ENCODE measurements at regions not wholly inside any gene's neighbourhood (a gene's known extent, or its start where the extent isn't known, plus 50 kb on each side); places are given as distances from the start of the nearest gene placed in this dataset.

DNA sequence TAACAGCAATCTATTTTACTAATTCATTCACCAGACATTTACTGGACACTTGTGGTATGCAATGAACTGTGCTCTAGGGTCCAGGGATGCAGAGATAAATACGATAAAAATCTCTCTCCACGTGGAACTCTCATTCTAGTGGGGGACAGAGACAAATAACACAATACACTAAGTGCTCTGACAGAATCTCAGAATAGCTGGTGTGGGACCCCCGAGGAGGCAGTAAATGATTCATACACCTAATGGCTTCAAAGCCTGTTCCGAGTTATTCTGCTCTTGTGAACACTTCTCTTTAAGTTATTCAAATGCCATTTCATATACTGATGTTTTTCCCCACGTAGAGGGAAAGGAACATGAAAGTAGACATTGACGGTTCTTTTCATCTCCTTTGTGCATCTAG, 302.0 kb upstream of the PDE4D start:
- Mint-ChIP-seq H3K27me3 (peaks cover 8% of the 10 kb centered on the region), H3K4me3 (no peak overlapping the region), H3K27ac (no peak overlapping the region), H3K4me1 (no peaks in the 10 kb centered on the region), H3K9me3 (ENCODE audit: insufficient read depth) (no peaks in the 10 kb centered on the region)
- POLR2A ChIA-PET: no interaction called here
- no peak overlapping the region for H2AFZ ChIP-seq (ENCODE audit: insufficient read depth, low read depth, low read length, poor library complexity, severe bottlenecking)
- ATAC-seq (ENCODE audit: low read depth): no peak
- 83% methylated on average over 4 of the region's 6 CpGs for WGBS (ENCODE audit: insufficient coverage)
- no peak overlapping the region for H3K4me3 ChIP-seq (ENCODE audit: control extremely low read depth in 1 of 5, extremely low read depth in 1 of 5, insufficient read depth in 1 of 5, low read depth in 2 of 5, low read length in 4 of 5)
- H3K36me3 ChIP-seq (replicated peaks in 1 of 2; ENCODE audit: control extremely low read depth in 1 of 2, control insufficient read depth in 1 of 2, extremely low read depth in 1 of 2, insufficient read depth in 2 of 2, low read length in 1 of 2): no peaks in the 10 kb centered on the region
- H3K9ac ChIP-seq (ENCODE audit: low read length): no peak overlapping the region
- no peaks in the 10 kb centered on the region for H3K27me3 ChIP-seq (replicated peaks in 1 of 4; ENCODE audit: control extremely low read depth in 1 of 4, control insufficient read depth in 3 of 4, insufficient read depth in 4 of 4, low read length in 3 of 4)
- no peaks in the 10 kb centered on the region for H4K20me1 ChIP-seq (ENCODE audit: control insufficient read depth, insufficient read depth, low read length, poor library complexity, severe bottlenecking)
- CTCF ChIA-PET: no interaction called here
- H3K9me3 ChIP-seq (ENCODE audit: control extremely low read depth in 1 of 3, control insufficient read depth in 2 of 3, insufficient read depth in 1 of 3, low read length in 2 of 3): peaks cover 0 to 1% (median 0%) of the 10 kb centered on the region in 3 donors
- intact Hi-C loops (cut with micrococcal nuclease): no loop called here
- TF ChIP-seq EZH2 (IDR thresholded peaks at IDR 0.05; ENCODE audit: borderline replicate concordance, insufficient read depth, low read depth, low read length, poor library complexity, severe bottlenecking): no peak
- TF ChIP-seq, protein P1, sequence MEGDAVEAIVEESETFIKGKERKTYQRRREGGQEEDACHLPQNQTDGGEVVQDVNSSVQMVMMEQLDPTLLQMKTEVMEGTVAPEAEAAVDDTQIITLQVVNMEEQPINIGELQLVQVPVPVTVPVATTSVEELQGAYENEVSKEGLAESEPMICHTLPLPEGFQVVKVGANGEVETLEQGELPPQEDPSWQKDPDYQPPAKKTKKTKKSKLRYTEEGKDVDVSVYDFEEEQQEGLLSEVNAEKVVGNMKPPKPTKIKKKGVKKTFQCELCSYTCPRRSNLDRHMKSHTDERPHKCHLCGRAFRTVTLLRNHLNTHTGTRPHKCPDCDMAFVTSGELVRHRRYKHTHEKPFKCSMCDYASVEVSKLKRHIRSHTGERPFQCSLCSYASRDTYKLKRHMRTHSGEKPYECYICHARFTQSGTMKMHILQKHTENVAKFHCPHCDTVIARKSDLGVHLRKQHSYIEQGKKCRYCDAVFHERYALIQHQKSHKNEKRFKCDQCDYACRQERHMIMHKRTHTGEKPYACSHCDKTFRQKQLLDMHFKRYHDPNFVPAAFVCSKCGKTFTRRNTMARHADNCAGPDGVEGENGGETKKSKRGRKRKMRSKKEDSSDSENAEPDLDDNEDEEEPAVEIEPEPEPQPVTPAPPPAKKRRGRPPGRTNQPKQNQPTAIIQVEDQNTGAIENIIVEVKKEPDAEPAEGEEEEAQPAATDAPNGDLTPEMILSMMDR (IDR thresholded peaks at IDR 0.05): no peak
- H3K4me2 ChIP-seq (replicated peaks; ENCODE audit: low read depth, low read length, poor library complexity, severe bottlenecking): no peak overlapping the region
- no peaks in the 10 kb centered on the region for H3K4me1 ChIP-seq (ENCODE audit: control insufficient read depth in 2 of 2, insufficient read depth in 2 of 2, low read length in 2 of 2)
- DNase-seq: no peak
- H3K79me2 ChIP-seq (ENCODE audit: control insufficient read depth, insufficient read depth, low read length): no peaks in the 10 kb centered on the region
- H3K27ac ChIP-seq (ENCODE audit: low read length in 2 of 2): no peak overlapping the region

- Histone ChIP-seq H3K27me3 (replicated peaks in 1 of 4; ENCODE audit: control extremely low read depth in 1 of 4, control insufficient read depth in 3 of 4, insufficient read depth in 4 of 4, low read length in 3 of 4) (no peaks in the 10 kb centered on the region), H3K9me3 (ENCODE audit: control extremely low read depth in 1 of 3, control insufficient read depth in 2 of 3, insufficient read depth in 1 of 3, low read length in 2 of 3) (no peaks in the 10 kb centered on the region), H3K4me3 (ENCODE audit: control extremely low read depth in 1 of 5, extremely low read depth in 1 of 5, insufficient read depth in 1 of 5, low read depth in 2 of 5, low read length in 4 of 5) (no peak overlapping the region), H3K9ac (ENCODE audit: low read length) (no peak overlapping the region), H3K27ac (ENCODE audit: low read length in 2 of 2) (no peak overlapping the region), H3K4me1 (ENCODE audit: control insufficient read depth in 2 of 2, insufficient read depth in 2 of 2, low read length in 2 of 2) (no peaks in the 10 kb centered on the region), H3K4me2 (replicated peaks; ENCODE audit: low read depth, low read length, poor library complexity, severe bottlenecking) (no peak overlapping the region), H4K20me1 (ENCODE audit: control insufficient read depth, insufficient read depth, low read length, poor library complexity, severe bottlenecking) (no peaks in the 10 kb centered on the region), H3K36me3 (replicated peaks in 1 of 2; ENCODE audit: control extremely low read depth in 1 of 2, control insufficient read depth in 1 of 2, extremely low read depth in 1 of 2, insufficient read depth in 2 of 2, low read length in 1 of 2) (no peaks in the 10 kb centered on the region), H3K79me2 (ENCODE audit: control insufficient read depth, insufficient read depth, low read length) (no peaks in the 10 kb centered on the region), H2AFZ (ENCODE audit: insufficient read depth, low read depth, low read length, poor library complexity, severe bottlenecking) (no peak overlapping the region)
- Mint-ChIP-seq H3K27ac (no peak overlapping the region), H3K4me3 (no peak overlapping the region), H3K4me1 (no peaks in the 10 kb centered on the region), H3K27me3 (peaks cover 8% of the 10 kb centered on the region), H3K9me3 (ENCODE audit: insufficient read depth) (no peaks in the 10 kb centered on the region)
- ChIA-PET CTCF (no interaction called here), POLR2A (no interaction called here)
- DNase-seq: no peak
- no peak for ATAC-seq (ENCODE audit: low read depth)
- intact Hi-C loops (cut with micrococcal nuclease): no loop called here
- TF ChIP-seq, protein P1 (IDR thresholded peaks at IDR 0.05): no peak
- no peak for TF ChIP-seq EZH2 (IDR thresholded peaks at IDR 0.05; ENCODE audit: borderline replicate concordance, insufficient read depth, low read depth, low read length, poor library complexity, severe bottlenecking)
- no CpG with 5 or more reads among the region's 1 CpG for WGBS (ENCODE audit: insufficient coverage)
Measured at GRCh38 chr5:60195083-60195482, 301.6 kb upstream of the PDE4D start.
